ENCODE measurements at regions not wholly inside any gene's neighbourhood (a gene's known extent, or its start where the extent isn't known, plus 50 kb on each side); places are given as distances from the start of the nearest gene placed in this dataset.

DNA sequence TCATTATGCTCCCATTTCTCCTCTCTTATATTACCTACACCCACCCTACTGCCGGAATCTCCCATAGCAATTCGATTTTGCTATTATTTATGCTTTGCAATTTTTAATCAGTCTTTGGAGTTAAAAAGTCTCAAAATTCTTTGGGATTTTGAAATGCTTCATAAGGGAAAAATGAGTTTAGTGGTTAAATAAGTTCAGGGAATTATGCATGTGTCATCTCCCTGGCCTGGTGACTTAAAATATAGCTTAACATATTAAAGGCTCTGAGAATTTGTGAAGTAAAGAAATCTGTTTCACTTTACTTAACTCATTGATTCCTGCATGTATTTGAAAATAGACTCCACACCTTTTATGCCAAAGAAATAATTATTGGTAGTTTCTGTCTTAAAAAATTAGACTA lies 185.1 kb upstream of the DIPK2B start:
- no peak for DNase-seq (ENCODE audit: low spot score)
- no peak for TF ChIP-seq CTCF (IDR thresholded peaks at IDR 0.05; ENCODE audit: borderline replicate concordance, control extremely low read depth, extremely low read depth, insufficient read depth, missing control alignments)
- in situ Hi-C loops (cut with MboI; ENCODE audit: low sequenced_read_pairs, unreplicated experiment): no loop called here

GRCh38 chrX:45381841-45382240 lies 181.2 kb upstream of the DIPK2B start:
- no peak for DNase-seq (ENCODE audit: low spot score)
- TF ChIP-seq CTCF (IDR thresholded peaks at IDR 0.05; ENCODE audit: borderline replicate concordance, control extremely low read depth, extremely low read depth, insufficient read depth, missing control alignments): no peak
- in situ Hi-C loops (cut with MboI; ENCODE audit: low sequenced_read_pairs, unreplicated experiment): no loop called here

DNA sequence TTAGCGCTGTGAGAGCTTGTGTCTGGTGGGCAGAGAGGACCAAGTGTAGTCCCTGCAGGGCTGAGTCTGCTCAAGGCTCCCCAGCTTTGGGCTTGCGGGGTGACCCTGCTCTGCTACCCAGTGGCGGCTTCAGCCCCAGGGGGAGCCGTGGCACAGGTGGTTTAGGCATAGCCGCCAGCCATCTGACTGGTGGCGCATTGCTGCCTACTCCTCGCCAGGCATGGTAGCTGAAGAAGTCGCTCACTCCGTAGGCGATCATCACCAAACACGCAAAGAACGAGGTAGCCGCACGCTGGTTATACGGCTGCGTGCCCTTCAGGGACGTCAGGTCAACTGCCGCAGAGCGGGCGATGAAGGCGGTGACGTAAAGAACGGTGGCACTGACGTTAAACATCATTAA lies 180.7 kb upstream of the DIPK2B start:
- TF ChIP-seq CTCF (IDR thresholded peaks at IDR 0.05; ENCODE audit: borderline replicate concordance, control extremely low read depth, extremely low read depth, insufficient read depth, missing control alignments): no peak

GRCh38 chrX:45379236-45379635 lies 178.6 kb upstream of the DIPK2B start:
- TF ChIP-seq CTCF (IDR thresholded peaks at IDR 0.05; ENCODE audit: borderline replicate concordance, control extremely low read depth, extremely low read depth, insufficient read depth, missing control alignments): no peak
- DNase-seq (ENCODE audit: low spot score): no peak
- in situ Hi-C loops (cut with MboI; ENCODE audit: low sequenced_read_pairs, unreplicated experiment): no loop called here

More for the DNA sequence above, 180.7 kb upstream of the DIPK2B start:
- DNase-seq (ENCODE audit: low spot score): no peak
- in situ Hi-C loops (cut with MboI; ENCODE audit: low sequenced_read_pairs, unreplicated experiment): no loop called here

DNA sequence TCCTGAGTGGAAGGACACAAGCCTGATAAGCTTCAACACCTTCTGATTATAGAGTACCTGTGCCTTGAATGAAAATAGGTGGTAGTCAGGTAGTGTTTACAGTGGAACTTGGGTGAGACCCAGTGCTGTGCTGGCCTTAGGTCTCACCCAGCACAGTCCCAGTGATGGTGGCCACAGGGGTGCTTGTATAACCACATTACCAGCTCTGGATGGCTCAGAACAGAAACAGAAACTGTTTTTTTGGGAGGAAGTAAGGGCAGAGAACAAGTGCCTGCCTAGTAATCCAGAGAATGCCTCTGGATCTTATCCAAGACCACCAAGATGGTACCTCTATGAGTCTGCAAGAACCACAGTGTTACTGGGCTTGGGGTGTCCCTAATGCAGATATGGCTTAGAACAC lies 171.5 kb upstream of the DIPK2B start:
- no peak for DNase-seq (ENCODE audit: low spot score)
- no peak for TF ChIP-seq CTCF (IDR thresholded peaks at IDR 0.05; ENCODE audit: borderline replicate concordance, control extremely low read depth, extremely low read depth, insufficient read depth, missing control alignments)
- in situ Hi-C loops (cut with MboI; ENCODE audit: low sequenced_read_pairs, unreplicated experiment): no loop called here

GRCh38 chrX:45368705-45369104 lies 168.0 kb upstream of the DIPK2B start:
- in situ Hi-C loops (cut with MboI; ENCODE audit: low sequenced_read_pairs, unreplicated experiment): no loop called here
- TF ChIP-seq CTCF (IDR thresholded peaks at IDR 0.05; ENCODE audit: borderline replicate concordance, control extremely low read depth, extremely low read depth, insufficient read depth, missing control alignments): no peak

GRCh38 chrX:45363596-45363995 lies 162.9 kb upstream of the DIPK2B start:
- in situ Hi-C loops (cut with MboI; ENCODE audit: low sequenced_read_pairs, unreplicated experiment): no loop called here
- no peak for DNase-seq (ENCODE audit: low spot score)

More at GRCh38 chrX:45368705-45369104, 168.0 kb upstream of the DIPK2B start:
- DNase-seq (ENCODE audit: low spot score): no peak

More at GRCh38 chrX:45363596-45363995, 162.9 kb upstream of the DIPK2B start:
- no peak for TF ChIP-seq CTCF (IDR thresholded peaks at IDR 0.05; ENCODE audit: borderline replicate concordance, control extremely low read depth, extremely low read depth, insufficient read depth, missing control alignments)
